ENCODE measurements at regions not wholly inside any gene's neighbourhood (a gene's known extent, or its start where the extent isn't known, plus 50 kb on each side); places are given as distances from the start of the nearest gene placed in this dataset.
"Not testable (repeated sequence)": the region's sequence is repeated elsewhere in the genome, so short reads cannot be mapped to it uniquely, and the experiment has no call there.

DNA sequence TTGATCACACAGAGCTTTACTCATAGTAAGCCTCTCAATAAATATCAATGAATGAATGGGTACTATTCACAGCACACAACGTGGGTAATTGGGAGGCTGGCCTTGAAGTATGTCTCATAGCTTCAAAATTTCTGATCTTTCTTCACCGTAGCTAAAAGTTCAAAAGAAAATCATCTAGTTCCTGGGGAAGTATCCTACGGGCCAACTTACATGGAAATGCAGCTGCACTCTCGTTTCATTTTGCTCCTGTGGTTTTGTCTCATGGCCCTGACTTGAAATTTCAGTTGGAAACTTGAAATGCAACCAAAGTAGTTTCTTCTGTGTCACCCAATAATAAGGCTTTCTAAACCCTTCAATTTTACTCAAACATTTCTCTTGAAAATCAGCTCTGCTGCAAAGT, 76.1 kb upstream of the CNIH3 start:
- no peak for DNase-seq

DNA sequence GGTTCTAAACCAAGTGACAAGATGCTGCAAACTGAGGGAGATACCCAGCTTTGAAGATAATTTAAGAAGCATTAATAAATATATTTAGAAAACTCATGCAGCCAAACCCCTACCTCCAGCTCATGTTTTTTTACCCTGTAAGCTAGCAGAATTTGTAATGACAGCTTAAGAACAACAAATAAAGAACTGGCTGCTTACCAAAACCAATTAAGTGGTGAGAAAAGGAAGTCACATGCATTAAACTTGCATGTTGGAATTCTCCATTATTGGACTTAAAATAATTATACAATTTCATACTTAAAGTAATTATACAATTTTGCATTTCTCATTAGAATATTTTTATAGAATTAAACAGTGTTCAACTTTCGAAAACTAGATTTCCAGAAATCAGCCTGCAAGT, 75.6 kb upstream of the CNIH3 start:
- DNase-seq, result no peak

DNA sequence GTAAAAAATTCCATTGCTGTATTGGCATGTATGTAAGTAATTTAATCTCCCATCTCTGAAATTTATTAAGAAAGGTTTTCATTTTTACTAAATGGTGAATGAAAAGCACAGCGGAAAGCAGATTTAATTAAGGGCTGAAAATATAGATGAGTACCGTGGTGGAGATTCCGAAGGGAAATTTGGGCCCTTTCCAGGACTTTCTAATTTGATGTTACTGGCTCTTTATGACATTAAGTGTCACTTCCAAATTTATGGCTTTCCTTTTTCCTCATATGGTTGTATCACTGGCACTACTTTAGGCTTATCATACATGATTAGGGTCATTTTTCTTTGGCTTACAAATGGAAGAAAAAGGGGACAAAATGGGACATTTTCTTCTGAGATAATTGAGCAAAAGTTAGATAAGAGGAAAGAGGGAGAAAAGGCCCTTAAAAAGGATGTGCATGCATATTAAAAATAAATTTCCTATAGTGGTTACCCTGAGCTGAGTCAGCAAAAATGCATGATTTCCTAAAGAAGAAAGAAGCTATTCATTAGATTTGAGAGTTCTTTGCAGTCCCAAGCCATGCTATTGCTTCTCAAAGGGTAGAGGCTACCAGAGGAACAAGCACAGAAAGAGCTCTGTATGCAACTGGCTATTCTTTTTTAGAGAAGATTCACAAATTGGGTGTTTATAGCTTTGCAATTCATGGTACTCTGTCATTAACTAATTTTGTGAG, 74.9 kb upstream of the CNIH3 start:
- DNase-seq, result no peak

DNA sequence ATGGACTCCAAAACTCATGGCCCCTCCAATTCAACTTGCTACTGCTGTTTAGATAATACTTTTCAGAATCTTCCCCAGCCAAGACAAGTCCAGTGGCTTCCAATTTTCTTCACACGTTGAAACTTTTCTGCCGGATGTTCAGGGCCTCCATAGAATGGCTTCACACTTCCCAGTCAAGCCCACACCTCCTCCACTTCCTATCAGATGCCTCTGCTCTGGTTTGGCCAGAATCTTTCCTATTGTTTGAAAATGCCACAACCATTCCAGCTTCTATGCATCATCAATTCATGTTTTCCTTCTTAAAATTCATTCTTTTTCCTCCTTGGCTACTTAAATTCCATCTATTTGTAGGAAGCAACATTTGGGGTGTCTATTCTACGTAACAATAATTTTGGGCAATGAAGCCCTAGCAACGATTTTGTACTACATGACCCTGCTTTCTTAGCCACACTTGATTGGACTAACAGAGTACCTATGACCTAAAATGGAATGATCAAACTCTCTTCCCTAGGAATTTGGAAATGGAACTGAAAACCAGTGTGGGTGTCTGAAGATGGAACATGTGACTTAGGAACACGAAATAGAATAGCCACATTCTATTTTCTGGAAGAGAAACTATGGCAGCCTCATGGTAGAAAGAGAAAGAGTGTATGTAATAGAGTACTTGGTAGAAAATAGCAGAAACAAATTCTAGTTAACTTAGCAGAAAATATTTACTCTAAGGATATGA, 74.1 kb upstream of the CNIH3 start:
- no peak for DNase-seq

DNA sequence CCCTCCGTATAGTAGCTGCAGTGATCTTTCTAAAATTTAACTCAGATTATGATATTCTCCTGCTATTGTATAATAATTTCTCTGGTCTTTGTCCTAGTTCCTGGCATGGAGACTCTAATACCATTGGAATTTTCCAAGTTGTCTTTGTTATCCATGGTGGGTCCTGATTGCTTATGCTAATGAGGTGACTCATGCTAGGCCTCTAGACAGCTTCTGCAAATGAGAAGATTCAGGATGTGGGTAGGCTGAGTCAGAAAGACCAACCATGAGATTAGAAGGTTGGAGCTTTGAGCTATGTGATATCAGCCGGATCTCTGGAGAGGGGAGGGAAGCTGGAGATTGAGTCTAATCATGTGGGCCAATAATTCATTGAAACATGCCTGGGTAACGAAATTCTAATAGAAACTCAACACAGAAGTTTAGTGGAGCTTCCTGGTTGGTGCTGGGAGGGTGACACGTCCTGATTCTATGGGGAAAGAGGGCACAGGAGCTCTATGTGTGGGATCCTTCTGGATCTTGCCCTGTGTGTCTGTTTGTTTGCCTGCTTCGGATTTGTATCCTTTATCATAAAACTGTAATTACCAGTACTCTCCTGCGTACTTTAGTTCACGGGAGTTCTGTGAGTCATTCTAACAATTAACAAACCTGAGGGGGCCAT, 73.2 kb upstream of the CNIH3 start:
- peak; percentile 34 for DNase-seq

DNA sequence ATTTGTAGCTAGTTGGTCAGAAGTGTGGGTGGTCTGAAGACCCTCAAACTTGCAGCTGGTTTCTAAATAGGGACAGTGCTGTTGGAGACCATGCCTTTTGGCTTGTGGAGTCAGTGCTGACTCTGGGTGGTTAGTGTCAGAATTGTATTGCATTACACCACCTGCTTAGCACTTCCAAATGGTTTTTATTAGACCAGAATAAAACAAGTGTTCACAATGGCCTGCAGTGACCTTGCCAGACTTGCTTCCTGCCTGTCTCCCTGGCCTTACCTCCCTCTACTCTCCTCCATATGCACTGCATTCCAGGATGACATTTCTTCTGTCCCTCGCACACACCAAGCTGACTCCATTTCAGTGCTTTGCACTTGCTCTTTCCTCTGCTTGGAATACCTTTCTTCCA, 72.7 kb upstream of the CNIH3 start:
- DNase-seq, result no peak

DNA sequence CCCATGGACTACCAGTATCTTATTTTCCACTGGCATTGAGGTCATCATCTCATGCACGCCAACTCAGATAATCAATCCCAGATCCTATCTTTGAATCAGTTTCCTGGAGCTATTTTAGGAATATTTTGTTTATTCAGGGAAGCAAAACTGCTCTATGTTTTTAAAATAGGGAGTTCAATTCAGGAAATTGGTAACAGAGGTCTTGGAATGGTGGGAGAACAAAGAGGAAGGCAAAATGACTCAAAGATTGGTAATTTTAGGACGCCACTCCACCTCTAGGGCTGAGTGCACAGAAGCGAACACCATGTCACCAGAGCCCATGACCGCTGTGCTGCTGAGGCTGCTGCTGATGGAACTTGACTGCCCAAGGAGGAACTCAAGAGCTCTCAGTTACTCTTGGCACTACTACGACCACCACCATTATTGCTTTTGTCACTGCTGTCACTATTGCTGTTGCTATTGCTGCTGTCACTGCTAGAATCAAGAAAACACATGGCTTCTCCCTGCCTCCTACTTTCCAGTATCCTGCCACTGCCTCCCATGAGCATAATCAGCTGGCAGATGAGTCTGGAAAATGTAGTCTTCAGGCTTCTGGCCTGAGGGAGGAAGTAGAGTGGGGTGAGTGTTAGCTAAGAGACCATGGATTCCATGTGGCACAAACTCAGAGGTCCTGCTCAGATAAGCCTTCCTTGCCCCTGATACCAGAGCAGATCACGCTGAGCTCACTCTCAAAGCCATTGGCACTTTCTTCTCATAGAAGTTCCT, 71.6 kb upstream of the CNIH3 start:
- no peak for DNase-seq

DNA sequence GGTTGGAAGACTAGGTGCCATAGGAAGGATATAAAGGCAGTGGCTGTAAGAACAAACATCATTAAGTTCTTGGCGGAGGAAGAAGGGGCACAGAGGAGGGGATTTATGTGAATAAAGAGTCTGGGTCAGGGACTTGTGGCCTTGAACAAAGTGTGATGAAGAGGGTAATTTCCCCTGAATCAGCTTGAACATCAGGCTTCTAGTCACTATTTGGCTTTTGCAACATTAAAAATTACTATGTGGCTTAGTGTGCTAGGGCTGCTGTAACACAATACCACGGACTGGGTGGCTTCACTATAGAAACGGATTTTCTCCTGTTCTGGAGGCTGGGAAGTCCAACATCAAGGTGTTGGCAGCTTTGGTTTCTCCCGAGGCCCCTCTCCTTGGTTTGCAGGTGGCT, 70.5 kb upstream of the CNIH3 start:
- DNase-seq, result no peak

DNA sequence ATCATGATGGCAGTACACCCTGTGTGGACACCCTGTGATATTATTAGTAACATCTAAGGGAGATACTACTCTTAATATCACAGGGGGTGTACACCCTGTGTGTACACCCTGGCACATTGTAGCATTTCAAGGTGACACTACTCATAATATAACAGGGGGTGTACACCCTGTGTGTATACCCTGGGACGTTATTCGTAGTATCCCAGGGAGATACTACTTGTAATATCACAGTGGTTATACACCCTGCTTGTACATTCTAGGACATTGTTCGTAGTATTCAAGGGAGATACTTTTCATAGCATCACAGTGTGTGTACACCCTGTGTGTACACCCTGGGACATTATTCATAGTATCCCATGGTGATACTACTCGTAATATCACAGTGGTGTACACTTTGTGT, 67.4 kb upstream of the CNIH3 start:
- no peak for DNase-seq

DNA sequence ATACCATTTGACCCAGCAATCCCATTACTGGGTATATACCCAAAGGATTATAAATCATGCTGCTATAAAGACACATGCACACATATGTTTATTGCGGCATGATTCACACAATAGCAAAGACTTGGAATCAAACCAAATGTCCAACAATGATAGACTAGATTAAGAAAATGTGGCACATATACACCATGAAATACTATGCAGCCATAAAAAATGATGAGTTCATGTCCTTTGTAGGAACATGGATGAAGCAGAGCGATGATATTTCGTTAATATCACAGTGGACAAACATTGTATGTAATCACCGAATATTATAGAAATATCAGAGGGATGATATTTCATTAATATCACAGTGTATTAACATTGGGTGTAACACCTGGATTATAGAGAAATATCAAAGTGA, 64.9 kb upstream of the CNIH3 start:
- not testable (repeated sequence) for DNase-seq

DNA sequence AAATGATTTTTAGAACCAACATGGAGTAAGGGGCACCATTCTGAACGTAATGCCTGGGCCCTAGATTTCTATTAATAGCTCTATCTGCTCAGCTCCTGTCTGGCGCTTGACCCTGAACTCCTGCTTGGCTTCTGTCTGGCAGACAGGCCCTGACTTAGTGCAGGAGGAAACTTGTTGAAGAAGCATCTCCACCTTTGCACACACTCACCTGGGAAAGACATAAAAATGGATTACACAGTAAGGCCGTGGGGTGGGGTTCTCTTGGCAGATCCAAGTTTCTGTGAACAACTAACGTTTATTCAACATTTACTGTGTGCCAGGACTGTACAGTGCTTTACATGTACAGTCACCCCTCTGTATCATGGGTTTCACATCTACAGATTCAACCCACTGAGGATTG, 62.1 kb upstream of the CNIH3 start:
- DNase-seq, result no peak

DNA sequence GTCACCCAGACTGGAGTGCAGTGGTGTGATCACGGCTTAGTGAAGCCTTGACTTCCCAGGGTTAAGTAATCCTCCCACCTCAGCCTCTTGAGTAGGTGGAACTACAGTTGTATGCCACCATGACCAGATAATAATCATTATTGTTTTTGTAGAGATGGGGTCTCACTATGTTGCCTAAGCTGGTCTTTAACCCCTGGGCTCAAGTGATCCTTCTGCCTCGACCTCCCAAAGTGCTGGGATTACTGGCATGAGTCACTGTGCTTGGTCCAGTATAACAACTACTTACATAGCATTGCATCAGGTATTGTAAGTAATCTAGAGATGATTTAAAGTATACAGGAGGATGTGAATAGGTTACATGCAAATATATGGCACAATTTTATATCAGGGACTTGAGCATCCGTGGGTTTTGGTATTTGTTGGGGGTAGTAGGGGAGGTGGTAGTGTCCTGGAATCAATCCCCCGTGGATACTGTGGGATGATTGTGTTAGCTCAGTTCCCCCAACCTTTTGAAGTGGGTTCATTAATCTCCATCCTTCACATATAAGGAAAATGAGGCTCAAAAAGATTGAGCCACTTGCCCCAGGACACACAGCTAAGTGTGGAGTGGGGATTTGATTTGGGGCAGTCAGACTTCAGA, 61.4 kb upstream of the CNIH3 start:
- no peak for DNase-seq

DNA sequence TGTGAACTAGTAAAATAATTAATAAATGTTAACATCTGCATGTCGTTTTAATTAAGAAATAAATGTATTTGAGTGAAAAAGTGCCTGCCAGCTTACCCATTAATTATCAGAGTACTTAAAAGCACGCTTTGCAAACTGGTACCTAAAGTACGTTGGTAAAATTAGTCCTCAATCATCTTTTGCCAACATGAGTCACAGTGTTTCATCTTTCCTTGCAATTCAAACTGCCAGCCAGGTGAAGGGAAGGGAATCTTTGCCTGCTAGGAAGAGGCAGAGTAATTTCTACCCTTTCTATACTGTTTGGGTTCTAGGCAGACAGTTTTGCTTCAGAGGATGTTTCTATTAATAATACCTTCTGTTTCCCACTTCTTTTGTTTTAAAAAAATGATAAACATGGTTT, 57.2 kb upstream of the CNIH3 start:
- DNase-seq, result no peak

DNA sequence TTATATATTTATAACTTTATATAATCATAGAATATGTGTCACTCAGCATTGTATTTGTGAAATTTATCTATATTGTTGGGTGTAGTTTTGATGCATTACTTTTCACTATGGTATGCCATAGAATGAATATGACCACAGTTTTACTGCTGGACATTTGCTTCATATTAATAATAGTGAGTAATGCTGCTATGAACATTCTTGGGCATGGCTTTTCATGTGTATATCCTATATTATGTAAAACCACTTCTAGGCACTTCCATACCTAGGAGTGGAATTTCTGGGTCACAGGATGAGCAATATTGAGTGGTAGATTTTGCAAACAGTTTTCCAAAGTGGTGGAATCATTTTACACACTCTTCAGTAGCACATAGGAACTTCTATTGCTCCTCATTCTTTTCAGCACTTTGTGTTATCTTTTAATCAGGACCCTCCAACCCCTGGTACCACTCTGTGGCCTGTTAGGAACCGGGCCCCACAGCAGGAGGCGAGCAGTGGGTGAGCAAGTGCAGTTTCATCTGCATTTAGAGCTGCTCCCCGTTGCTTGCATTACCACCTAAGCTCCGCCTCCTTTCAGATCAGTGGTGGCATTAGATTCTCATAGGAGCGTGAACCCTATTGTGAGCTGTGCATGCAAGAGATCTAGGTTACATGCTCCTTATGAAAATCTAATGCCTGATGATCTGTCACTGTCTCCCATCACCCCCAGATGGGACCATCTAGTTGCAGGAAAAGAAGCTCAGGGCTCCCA, 56.0 kb upstream of the CNIH3 start:
- no peak for DNase-seq

DNA sequence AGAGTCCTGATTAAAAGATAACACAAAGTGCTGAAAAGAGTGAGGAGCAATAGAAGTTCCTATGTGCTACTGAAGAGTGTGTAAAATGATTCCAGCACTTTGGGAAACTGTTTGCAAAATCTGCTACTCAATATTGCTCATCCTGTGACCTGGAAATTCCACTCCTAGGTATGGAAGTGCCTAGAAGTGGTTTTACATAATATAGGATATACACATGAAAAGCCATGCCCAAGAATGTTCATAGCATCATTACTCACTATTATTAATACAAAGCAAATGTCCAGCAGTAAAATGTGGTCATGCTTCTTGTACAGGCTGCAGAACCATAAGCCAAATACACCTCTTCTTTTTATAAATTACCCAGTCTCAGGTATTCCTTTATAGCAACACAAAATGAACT, 53.2 kb upstream of the CNIH3 start:
- not testable (repeated sequence) for DNase-seq

DNA sequence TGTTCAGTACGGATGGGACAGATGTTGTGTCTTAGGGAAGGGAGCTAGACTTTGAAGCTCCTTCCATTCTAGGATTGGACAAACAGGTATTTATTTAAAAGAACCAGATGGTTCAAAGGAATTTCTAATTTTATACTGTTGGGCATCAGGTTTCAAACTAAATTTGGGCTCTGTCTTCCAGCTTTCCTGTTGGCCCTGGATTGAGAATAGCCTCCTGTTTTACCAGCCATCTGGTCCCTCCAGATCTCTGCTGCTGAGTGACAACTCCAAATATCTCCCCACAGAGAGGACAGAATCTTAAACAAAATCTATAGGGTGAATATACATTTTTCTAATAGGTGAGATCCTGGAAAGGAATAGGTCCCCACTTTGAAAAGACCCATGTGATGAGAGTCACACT, 52.5 kb upstream of the CNIH3 start:
- DNase-seq, result no peak

DNA sequence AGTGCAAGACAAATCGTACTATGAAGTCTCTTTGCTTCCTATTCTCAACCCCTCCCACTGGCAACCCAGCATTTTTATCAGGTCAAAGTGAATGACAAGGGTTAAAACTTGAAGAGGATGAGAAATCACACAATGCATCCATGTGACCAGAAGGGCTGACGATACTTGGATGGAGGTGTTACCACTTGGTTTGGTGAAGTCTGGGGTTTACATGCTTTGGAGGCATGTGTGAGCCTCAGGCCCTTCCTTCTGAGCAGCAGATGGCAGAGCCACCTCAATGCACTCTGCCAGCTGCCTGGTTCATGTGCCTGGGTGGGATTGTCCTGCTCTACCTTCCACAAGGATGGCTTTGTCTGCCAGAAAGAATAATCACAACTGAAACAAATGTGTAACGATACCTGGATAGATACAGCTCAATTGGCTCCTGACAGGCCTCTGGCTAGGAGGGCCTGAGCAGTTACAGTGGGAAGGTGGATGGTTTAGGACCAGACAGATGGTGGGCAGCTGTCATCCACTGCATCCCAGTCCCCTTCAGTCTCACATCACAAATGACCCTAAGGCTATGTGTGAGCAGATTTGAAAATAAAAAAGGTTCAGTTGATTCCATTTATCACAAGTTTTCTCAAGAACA, 51.5 kb upstream of the CNIH3 start:
- DNase-seq, result no peak

DNA sequence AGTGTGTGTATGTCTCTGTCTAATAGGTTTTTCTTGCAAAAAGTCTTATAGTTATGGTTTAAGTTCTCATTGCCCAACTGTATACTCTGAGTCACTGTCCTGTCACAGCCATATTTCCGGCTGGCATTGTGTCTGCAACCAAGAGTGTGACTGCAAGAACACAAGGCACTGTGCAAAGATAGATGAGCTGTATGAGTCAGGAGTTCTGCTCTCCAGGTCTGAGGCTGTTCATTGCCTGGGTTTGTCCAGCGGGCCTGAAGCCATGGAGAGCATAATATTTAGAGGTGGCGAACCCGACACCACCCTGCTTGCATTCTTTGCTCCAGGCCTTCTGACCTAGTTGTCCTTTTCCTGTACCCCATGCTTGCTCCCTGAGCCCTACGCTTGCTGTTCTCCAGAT, 50.9 kb upstream of the CNIH3 start:
- no peak for DNase-seq

DNA sequence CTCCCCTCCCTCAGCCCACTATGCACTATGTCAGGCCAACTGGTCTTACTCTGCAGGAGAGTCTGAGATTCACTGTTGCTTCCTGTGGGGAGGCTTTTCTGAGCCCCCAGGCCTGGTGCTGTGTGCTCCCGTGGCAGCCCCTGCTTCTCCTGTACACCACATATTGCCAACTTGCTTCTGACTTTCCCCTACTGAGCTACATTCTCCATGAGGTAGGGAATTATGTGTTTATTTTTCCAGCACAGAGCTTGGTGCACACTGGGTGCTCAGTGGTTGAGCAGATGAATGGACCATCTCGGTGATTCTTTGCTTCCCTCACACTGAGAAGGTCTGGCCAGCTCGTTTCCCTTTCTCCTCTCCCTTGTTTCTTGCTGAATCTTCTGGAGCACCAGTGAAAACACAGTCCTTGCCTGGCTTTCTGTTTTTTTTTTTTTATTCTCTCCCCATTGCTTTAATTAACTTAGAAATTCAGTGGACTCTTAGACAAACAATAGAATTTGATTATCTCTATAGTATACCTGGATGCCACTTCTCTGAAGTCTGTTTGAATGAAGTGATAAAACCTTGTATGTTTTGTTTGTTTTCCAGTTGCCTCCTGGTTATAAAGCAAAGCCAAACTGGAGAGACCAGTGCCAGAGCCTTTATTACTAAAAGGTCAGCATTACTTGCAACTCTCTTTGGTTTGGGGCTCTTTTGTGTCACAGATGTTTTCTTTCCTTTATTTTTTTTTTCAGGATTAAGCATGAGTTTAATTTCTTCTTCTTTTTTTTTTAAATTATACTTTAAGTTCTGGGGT, 50.3 kb upstream of the CNIH3 start:
- no peak for DNase-seq
